NCI-H128 (cell line): ENCODE measurements at regions not wholly inside any gene's neighbourhood (a gene's known extent, or its start where the extent isn't known, plus 50 kb on each side); places are given as distances from the start of the nearest gene placed in this dataset.

Experiments used
- DNase-seq: peaks from one replicate; lab custom pipeline; 2025; ENCODE audit not compliant: unreplicated experiment; lab: John Stamatoyannopoulos, UW

GRCh38 chr5:175116466-175117048 is 327.4 kb downstream of the DRD1 start:
- no peak for DNase-seq

GRCh38 chr5:175115831-175116230 is 328.2 kb downstream of the DRD1 start:
- no peak for DNase-seq

GRCh38 chr5:175113947-175114346 is 330.0 kb downstream of the DRD1 start:
- DNase-seq, result no peak

DNA sequence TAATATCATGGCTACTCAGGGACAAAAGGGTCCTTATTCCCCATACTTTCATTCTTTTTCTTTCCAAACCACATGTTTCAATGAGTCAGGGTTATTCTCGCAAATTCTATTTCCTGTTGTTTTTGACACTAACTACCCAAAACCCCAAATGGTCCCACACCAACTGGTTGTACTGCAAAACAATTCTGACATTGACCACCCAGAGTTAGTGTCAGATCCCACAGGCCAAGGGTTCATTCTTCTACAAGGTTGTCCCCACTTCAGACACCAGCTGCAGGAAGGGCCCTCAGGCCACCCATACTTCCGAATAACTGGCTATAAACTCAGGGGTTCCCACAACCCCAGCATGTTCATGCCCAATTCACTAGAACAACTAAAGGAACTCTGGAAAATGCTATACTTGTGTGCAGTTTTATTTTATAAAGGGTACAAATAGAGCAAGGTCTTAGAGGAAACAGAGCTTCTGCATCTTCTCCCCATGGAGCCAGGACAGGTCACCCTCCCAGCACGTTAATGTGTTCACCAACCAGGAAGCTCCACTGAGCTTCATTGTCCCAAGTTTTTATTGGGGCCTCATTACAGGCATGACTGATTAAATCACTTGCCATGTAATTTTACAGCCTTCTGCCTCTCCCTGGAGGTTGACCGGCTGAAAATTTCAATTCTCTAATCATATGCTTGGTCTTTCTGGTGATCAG is 334.8 kb downstream of the DRD1 start:
- no peak for DNase-seq

- DNase-seq, result no peak
Measured at GRCh38 chr5:175107865-175108264, 336.1 kb downstream of the DRD1 start.

- no peak for DNase-seq
Measured at GRCh38 chr5:175107028-175107588, 336.9 kb downstream of the DRD1 start.

- no peak for DNase-seq
Measured at GRCh38 chr5:175104677-175105076, 339.3 kb downstream of the DRD1 start.

DNA sequence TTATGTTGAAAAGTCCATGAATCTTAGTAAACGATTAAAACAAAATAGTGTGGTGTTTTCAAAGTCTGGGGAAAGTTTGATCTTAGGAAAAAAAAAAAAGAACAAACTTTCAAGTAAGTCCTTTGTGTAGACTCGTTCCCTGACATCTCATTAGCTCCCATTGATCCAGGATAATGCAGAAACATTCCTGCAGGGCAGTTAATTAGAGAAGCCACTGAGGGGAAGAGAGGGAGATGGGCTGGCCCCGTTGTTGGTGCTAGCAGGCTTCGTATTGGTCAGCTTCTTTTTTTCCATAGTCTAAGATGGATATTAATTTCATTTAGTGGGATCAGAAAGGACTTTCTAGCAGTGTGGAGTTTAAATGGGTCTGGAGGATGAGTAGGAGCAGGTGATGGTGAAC is 340.2 kb downstream of the DRD1 start:
- no peak for DNase-seq

- no peak for DNase-seq
Measured at GRCh38 chr5:175102717-175103116, 341.3 kb downstream of the DRD1 start.

DNA sequence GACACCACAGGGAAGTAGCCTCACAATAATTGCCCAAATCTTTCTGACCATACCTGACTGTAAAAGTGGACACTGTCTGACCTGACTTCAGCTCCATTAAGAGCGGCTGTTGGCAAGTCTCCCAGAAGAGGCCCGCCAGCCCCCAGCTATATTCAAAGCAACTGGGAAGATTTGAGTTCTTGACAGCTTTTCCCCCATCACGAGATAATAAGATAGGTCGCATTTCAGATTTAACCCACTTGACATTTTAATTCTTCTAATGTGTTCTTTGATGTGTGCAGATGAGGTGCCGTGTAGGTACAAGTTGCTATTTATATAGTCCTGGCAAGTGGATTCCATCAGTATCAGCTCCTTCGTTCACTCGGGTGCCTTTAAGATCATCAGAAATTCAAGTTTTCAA is 345.7 kb downstream of the DRD1 start:
- no peak for DNase-seq

- DNase-seq, result no peak
Measured at GRCh38 chr5:175096469-175097165, 347.4 kb downstream of the DRD1 start.

- DNase-seq, result no peak
Measured at GRCh38 chr5:175094461-175094860, 349.5 kb downstream of the DRD1 start.

GRCh38 chr5:175092691-175093090 is 351.3 kb downstream of the DRD1 start:
- no peak for DNase-seq

- DNase-seq, result no peak
Measured at GRCh38 chr5:175088963-175089362, 355.0 kb downstream of the DRD1 start.

DNA sequence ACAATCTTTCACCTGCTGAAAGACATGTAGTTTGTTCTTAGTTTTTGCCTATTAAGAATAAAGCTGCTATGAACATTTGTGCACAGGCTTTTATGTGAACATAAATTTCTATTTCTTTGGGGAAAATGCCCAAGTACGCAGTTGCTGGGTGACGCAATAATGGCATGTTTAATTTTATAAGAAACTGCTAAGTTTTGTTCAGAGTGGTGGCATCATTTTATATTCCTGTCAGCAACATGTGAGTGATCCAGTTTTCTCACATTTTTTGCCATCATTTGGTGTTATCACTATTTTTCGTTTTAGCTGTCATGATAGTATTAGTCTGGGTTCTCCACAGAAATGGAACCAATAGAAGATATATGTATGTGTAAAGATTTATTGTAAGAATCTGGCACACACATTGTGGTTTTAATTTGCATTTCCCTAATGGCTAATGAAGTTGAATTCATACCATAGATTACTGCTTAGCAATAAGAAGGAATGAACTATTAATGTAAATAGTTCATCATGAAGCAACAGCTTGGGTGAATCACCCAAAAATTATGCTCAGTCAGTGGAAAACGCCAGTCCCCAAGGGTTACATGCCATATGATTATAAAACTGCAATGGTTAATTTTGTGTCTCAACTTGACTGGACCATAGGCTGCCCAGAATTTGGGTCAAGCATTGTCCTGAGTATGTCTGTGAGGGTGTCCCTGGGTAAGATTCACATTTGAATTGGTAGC is 358.6 kb downstream of the MSX2 start:
- DNase-seq, result no peak

DNA sequence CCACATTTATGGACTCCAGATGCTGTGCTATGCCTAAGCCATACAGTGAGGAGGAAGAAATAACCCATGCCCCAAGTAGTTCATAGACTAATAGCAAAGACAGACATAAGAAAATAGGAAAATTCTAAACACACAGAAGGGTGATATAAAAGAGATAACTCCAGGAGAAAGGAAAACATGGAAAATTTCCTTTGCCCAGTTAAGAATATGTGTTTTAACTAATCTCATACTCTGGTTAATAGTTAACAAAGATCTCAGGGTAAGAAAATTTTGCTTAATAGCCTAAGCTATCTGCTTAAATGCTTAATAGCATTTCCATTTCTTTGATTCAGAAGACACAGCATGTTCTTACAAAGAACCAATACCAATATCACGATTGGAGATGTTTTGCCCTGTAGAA is 358.0 kb downstream of the MSX2 start:
- DNase-seq, result no peak

- no peak for DNase-seq
Measured at GRCh38 chr5:175079707-175080106, 355.3 kb downstream of the MSX2 start.

DNA sequence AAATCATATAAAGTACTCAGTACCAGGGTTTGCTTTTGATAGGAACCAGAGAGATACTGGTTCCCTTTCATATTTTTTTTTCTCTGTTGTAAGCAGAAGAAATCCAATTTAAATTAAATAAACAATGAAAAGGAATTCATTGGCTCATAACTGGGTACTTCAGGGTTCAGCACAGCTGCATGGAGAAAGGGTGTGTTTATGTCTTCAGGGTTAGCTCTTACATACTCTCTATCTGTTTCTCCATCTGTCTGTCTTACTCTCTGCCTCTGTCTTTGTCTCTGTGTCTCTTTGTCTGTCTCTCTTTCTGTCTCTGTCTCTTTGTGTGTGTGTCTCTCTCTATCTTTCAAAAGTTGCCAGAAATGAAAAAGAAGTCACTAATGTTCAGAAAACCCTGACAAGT is 345.9 kb downstream of the MSX2 start:
- DNase-seq, result no peak

- DNase-seq, result no peak
Measured at GRCh38 chr5:175060257-175060656, 335.9 kb downstream of the MSX2 start.

DNA sequence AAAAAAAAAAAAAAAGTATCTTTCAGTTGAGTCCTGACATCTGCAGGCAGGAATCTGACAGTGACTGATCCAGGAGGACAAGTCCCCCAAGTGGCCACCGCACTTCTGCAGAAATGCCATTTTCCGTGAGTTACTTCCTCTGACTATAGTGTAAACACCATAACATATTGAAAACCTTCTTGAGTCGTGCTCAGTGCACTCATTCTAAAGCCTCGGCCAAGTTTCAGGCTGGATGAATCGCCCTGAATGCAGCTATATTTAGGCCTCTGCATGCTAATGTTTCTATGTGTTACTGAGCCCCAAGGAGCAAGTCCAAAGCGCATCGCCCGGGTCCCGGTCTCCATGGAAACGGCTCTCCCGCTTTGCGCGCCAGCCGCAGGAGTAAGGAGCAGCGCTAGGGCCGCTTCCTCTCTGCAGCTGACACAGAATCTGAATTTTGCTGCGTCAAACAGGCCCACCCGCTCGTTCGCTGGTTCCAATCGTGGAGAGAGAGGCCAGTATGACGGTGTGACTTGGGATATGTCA is 335.4 kb downstream of the MSX2 start:
- DNase-seq, result no peak

DNA sequence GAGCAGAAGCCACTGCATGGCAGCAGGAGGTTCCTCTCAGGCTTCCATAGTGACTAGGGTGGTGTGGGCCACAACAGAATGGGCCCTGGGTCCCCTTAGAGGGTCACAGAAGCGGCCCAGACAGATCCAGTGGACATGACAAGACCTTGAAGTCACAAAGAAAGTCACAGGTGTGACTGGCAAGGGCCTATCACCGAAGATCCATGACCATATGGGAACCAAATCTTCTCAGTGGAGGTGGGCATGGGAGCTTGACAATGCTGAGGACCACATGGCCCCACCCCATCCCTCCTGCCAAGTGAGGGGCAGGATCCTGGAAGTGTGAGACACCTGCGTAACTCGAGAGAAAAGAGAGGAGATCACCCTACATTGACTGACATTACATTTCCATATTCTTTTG is 332.4 kb downstream of the MSX2 start:
- no peak for DNase-seq
